Transverse colon (tissue), 4 donors: ENCODE measurements at regions not wholly inside any gene's neighbourhood (a gene's known extent, or its start where the extent isn't known, plus 50 kb on each side); places are given as distances from the start of the nearest gene placed in this dataset.

Experiments
- DNase-seq: peaks from one replicate; pipeline ENCODE4 v3.0.0-alpha.2; 2019
- H3K27ac ChIP-seq, 4 donors: fragments of 200-600 bp; sonication (generic); 2 replicates each; pipeline ENCODE4 v1.5.1; 2016 to 2018; ENCODE audit warnings: inconsistent platforms in 4 of 4
- H3K27me3 ChIP-seq: fragments of 200-600 bp; sonication (generic); 2 replicates; pipeline ENCODE4 v1.5.1; 2017; ENCODE audit warnings: inconsistent platforms
- H3K36me3 ChIP-seq, 4 donors: fragments of 200-600 bp; sonication (generic); 2 replicates each; pipeline ENCODE4 v1.5.1; 2017 to 2019; ENCODE audit warnings: inconsistent platforms in 4 of 4
- H3K4me1 ChIP-seq, 4 donors: fragments of 200-600 bp; sonication (generic); 2 replicates each; pipeline ENCODE4 v1.5.1; 2017 to 2020; ENCODE audit warnings: inconsistent platforms in 4 of 4
- H3K4me3 ChIP-seq, 4 donors: fragments of 200-600 bp; sonication (generic); 1 replicate in 1 of 4; 2 replicates in 3 of 4; pipeline versions ENCODE4 v1.5.1 to v1.6.1; 2017 to 2019; ENCODE audit warnings: inconsistent platforms in 4 of 4
- H3K9me3 ChIP-seq, 2 donors: fragments of 200-600 bp; sonication (generic); 2 replicates each; pipeline ENCODE4 v1.5.1; 2017 to 2019; ENCODE audit warnings: inconsistent platforms in 2 of 2
- EP300 ChIP-seq: sonication (generic); formaldehyde crosslinking; IDR thresholded peaks from one replicate; pipeline ENCODE4 v1.6.1; 2017; ENCODE audit warnings: antibody characterized with exemption, low read depth
- POLR2A ChIP-seq: fragments of 450-650 bp; IDR thresholded peaks from one replicate; pipeline ENCODE4 v1.6.1; 2016; ENCODE audit warnings: antibody characterized with exemption, mild to moderate bottlenecking, moderate library complexity
- POLR2AphosphoS5 ChIP-seq, 3 donors: sonication (generic); formaldehyde crosslinking; IDR thresholded peaks; one replicate each; pipeline ENCODE4 v1.6.1; 2016; ENCODE audit warnings: antibody characterized with exemption in 3 of 3
- WGBS, 2 donors: methylation state at CpG; one replicate each; pipeline ENCODE4 v1.1.5; 2018; ENCODE audit warnings: low coverage in 1 of 2; 5-methylcytosine and 5-hydroxymethylcytosine counted together
- in situ Hi-C, 4 donors: fragments of 200-750 bp; cut with MboI; loops; one replicate each; pipeline versions ENCODE4 v1.15.0 to v1.15.1; 2017; ENCODE audit warnings: low sequenced_read_pairs in 3 of 4, low pct_ligation_motif_present in 1 of 4, low pct_unique_long_range_greater_than_20kb in 1 of 4
- intact Hi-C: fragments of 100-400 bp; cut with DNase I; formaldehyde crosslinking; loops from one replicate; pipeline ENCODE4 v1.15.1; 2023; ENCODE audit warnings: low total_unique reads
- TF ChIP-seq, protein P1 (sequence below), 5 experiments: fragments of 200-600 bp in 3 of 5; fragments of 450-650 bp in 2 of 5; sonication (generic) in 3 of 5; IDR thresholded peaks; 1 replicate in 2 of 5; 2 replicates in 3 of 5; pipeline ENCODE4 v1.5.1; 2016 to 2017; ENCODE audit warnings: antibody characterized with exemption in 5 of 5, inconsistent platforms in 3 of 5, mild to moderate bottlenecking in 2 of 5, moderate library complexity in 1 of 5

DNA sequence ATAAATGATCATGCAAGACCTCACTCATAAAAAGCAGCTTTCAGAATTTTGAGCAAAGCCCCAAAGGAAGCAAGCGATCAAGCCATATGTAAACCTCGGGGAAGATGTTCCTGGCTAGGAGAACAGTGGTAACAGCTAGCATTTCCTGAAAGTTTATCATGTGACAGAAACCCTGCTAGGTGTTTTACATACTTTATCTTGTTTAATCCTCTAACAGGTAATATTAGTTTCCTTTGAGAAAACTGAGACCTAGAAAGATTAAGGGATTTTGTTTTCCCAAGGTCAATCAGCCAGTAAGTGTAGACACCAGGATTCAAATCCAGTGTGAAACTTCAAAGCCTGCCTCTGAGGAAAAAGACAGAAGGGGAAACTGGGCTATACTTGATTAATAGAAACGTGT, 362.4 kb upstream of the MAF start:
- TF ChIP-seq POLR2A (no peak), POLR2AphosphoS5 (IDR thresholded peaks at IDR 0.05) (no peak), EP300 (no peak)
- TF ChIP-seq, protein P1, sequence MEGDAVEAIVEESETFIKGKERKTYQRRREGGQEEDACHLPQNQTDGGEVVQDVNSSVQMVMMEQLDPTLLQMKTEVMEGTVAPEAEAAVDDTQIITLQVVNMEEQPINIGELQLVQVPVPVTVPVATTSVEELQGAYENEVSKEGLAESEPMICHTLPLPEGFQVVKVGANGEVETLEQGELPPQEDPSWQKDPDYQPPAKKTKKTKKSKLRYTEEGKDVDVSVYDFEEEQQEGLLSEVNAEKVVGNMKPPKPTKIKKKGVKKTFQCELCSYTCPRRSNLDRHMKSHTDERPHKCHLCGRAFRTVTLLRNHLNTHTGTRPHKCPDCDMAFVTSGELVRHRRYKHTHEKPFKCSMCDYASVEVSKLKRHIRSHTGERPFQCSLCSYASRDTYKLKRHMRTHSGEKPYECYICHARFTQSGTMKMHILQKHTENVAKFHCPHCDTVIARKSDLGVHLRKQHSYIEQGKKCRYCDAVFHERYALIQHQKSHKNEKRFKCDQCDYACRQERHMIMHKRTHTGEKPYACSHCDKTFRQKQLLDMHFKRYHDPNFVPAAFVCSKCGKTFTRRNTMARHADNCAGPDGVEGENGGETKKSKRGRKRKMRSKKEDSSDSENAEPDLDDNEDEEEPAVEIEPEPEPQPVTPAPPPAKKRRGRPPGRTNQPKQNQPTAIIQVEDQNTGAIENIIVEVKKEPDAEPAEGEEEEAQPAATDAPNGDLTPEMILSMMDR (IDR thresholded peaks at IDR 0.05) = no peak
- H3K9me3 ChIP-seq = no peaks in the 10 kb centered on the region
- WGBS, 2 donors = 64 to 74% methylated on average over 3 of the region's 3 CpGs
- H3K27ac ChIP-seq = no peak overlapping the region
- no peaks in the 10 kb centered on the region for H3K36me3 ChIP-seq
- intact Hi-C loops = no loop called here
- in situ Hi-C loops = no loop called here
- no peaks in the 10 kb centered on the region for H3K4me1 ChIP-seq
- H3K27me3 ChIP-seq = no peaks in the 10 kb centered on the region
- H3K4me3 ChIP-seq = no peak overlapping the region
- no peak for DNase-seq

DNA sequence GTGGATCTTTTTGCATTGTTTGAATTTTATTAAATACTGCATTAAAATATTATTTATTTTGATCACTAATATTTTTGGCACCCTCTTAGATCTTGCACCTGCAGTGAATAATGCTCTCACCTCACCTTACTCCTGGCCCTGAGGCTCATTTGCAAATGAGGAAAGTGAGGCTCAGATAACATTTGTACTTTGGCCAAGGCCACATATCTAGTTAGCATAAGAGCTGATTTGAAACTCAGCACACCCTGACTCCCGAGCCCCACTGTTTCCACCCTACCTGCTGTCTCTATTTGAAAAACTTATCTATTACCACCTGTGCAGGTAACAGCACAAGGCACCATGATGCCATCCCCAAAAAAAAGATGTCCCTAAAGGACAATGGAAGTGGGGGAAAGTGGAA, 358.7 kb upstream of the MAF start:
- TF ChIP-seq EP300 = no peak
- no peak for TF ChIP-seq POLR2A
- TF ChIP-seq, protein P1 (IDR thresholded peaks at IDR 0.05) = no peak
- no peak for TF ChIP-seq POLR2AphosphoS5 (IDR thresholded peaks at IDR 0.05)
- H3K4me3 ChIP-seq = no peak overlapping the region
- H3K9me3 ChIP-seq = no peaks in the 10 kb centered on the region
- no peak for DNase-seq
- H3K36me3 ChIP-seq = no peaks in the 10 kb centered on the region
- intact Hi-C loops (no loop called here), in situ Hi-C loops (no loop called here)
- no peaks in the 10 kb centered on the region for H3K4me1 ChIP-seq
- WGBS, 2 donors = 43 to 57% methylated on average over 1 of the region's 1 CpG
- no peak overlapping the region for H3K27ac ChIP-seq
- H3K27me3 ChIP-seq = no peaks in the 10 kb centered on the region

DNA sequence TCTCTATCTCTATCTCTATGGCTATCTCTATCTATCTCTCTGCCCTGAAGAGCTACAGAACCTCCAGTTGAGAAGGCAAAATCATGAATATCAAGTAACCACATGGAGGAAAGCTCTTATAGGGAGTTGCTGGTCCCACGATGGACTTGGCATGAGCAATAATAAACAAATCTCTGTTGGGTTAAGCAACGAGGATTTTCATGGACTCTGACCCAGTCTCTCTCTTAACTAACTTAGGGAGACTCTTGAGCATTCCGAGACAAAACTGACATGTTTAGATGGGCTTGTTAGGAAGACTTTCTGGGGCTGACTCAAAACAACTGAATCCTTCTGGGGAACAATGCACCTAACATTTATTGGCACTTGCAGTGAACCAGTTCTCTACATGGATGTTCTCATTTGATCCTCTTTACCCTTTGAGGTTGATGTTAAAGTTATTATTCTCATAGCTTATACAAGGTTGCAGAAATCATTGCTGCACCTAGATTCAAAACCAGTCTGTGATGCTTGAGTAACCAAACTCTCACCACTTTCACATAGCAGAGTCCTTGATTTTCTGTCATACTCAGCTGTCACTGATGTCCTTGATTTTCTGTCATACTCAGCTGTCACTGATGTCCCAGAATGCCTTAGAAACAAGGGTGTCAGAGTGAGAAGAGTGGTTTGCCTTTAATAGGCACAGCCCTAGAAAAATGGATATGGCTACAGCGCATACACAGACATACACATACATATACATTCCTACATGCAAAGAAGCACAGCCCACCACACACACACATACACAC, 354.6 kb upstream of the MAF start:
- WGBS, 2 donors = 26 to 43% methylated on average over 3 to 4 of the region's 4 CpGs
- in situ Hi-C loops = no loop called here
- no peak for DNase-seq

DNA sequence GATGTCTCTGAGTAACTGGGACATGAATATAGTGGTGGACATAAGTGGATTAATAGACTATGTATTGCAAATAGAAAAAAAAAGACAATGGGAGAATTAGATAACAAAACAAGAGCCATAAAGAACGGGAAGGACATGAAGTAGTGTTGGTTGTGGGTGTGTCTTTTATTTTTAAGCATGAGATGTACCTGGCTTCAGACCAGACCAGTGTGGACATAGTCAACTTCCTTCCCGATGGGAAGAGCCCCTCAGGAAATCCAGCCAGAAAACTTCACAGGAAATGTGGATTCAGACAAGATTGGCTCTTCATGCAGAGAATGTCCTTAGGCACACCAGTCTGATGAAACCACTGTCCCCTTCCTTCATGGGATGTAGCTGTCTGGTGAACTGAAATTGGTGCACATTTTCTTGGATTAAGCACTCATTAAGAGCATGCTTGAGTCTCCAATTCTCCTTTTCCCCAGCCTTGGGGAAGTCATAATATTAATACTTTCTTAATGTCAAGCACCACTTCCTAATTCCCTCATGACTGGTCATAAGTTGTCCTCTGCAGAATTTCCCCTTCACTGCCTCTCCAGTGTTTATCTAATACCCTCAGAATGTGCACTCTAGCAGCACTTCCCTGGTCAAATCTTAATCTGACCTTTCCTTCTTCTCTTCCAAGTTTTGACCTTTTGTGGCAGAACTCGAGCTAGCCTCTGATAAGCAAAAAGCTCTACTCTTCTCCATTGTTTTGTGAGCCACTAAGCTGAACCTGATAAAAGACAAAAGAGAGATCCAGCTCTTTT, 350.6 kb upstream of the MAF start:
- no peaks in the 10 kb centered on the region for H3K36me3 ChIP-seq
- no peaks in the 10 kb centered on the region for H3K9me3 ChIP-seq
- TF ChIP-seq POLR2A (no peak), POLR2AphosphoS5 (IDR thresholded peaks at IDR 0.05) (no peak), EP300 (no peak)
- TF ChIP-seq, protein P1 (IDR thresholded peaks at IDR 0.05) = no peak
- no peak overlapping the region for H3K27ac ChIP-seq
- 36 to 52% methylated on average over 2 to 3 of the region's 3 CpGs for WGBS, 2 donors
- in situ Hi-C loops = no loop called here
- DNase-seq = no peak
- H3K4me1 ChIP-seq = no peaks in the 10 kb centered on the region
- intact Hi-C loops = no loop called here
- no peak overlapping the region for H3K4me3 ChIP-seq
- H3K27me3 ChIP-seq = no peaks in the 10 kb centered on the region

More for the DNA sequence above, 354.6 kb upstream of the MAF start:
- Histone ChIP-seq H3K4me3 (no peak overlapping the region), H3K4me1 (no peaks in the 10 kb centered on the region), H3K9me3 (no peaks in the 10 kb centered on the region), H3K27ac (no peak overlapping the region), H3K36me3 (no peaks in the 10 kb centered on the region), H3K27me3 (no peaks in the 10 kb centered on the region)
- TF ChIP-seq EP300 (no peak), POLR2AphosphoS5 (IDR thresholded peaks at IDR 0.05) (no peak), POLR2A (no peak)
- TF ChIP-seq, protein P1 (IDR thresholded peaks at IDR 0.05) = no peak
- intact Hi-C loops = no loop called here
